GM12864 (cell line): ENCODE measurements at regions not wholly inside any gene's neighbourhood (a gene's known extent, or its start where the extent isn't known, plus 50 kb on each side); places are given as distances from the start of the nearest gene placed in this dataset.

Source experiments
- DNase-seq: peaks from one replicate; pipeline ENCODE4 v3.0.0-alpha.2; 2011; ENCODE audit warnings: low read depth
- H3K4me3 ChIP-seq: 2 replicates; pipeline ENCODE4 v1.5.1; 2011; ENCODE audit warnings: mild to moderate bottlenecking, low read depth, low read length, control low read depth
- CTCF ChIP-seq: IDR thresholded peaks from 2 replicates; pipeline ENCODE4 v1.5.1; 2011; ENCODE audit warnings: low read depth, mild to moderate bottlenecking, moderate library complexity, low read length, control low read depth, inconsistent platforms; ENCODE audit errors: missing control alignments

- DNase-seq, result no peak
- H3K4me3 ChIP-seq, result no peak overlapping the region
- no peak for TF ChIP-seq CTCF
Observed at GRCh38 chr17:54530398-54530797, 370.3 kb upstream of the TOM1L1 start.

GRCh38 chr17:54536306-54536705, 364.3 kb upstream of the TOM1L1 start:
- H3K4me3 ChIP-seq, result no peak overlapping the region
- no peak for TF ChIP-seq CTCF
- DNase-seq, result no peak

GRCh38 chr17:54537656-54538055, 363.0 kb upstream of the TOM1L1 start:
- H3K4me3 ChIP-seq, result no peak overlapping the region
- no peak for DNase-seq
- no peak for TF ChIP-seq CTCF

GRCh38 chr17:54544249-54544648, 356.4 kb upstream of the TOM1L1 start:
- no peak for DNase-seq
- TF ChIP-seq CTCF, result no peak
- H3K4me3 ChIP-seq, result no peak overlapping the region

GRCh38 chr17:54559883-54560282, 340.8 kb upstream of the TOM1L1 start:
- no peak for TF ChIP-seq CTCF
- no peak for DNase-seq
- no peak overlapping the region for H3K4me3 ChIP-seq

GRCh38 chr17:54608634-54609155, 292.0 kb upstream of the TOM1L1 start:
- H3K4me3 ChIP-seq, result no peak overlapping the region
- TF ChIP-seq CTCF, result no peak

GRCh38 chr17:54620399-54620978, 280.2 kb upstream of the TOM1L1 start:
- no peak for TF ChIP-seq CTCF
- H3K4me3 ChIP-seq, result no peak overlapping the region
- DNase-seq, result no peak

More at GRCh38 chr17:54608634-54609155, 292.0 kb upstream of the TOM1L1 start:
- DNase-seq, result no peak
